Mesothelial cell of epicardium (in vitro differentiated cells): ENCODE measurements at regions not wholly inside any gene's neighbourhood (a gene's known extent, or its start where the extent isn't known, plus 50 kb on each side); places are given as distances from the start of the nearest gene placed in this dataset.

ENCODE experiments used
- DNase-seq, 2 experiments: peaks; one replicate each; pipeline ENCODE4 v3.0.0; 2021; ENCODE audit warnings: low spot score in 2 of 2; ENCODE audit not compliant: unreplicated experiment in 2 of 2
- H3K27ac Mint-ChIP-seq: 2 replicates; pipeline ENCODE4 v1.8.0; 2021; ENCODE audit warnings: mixed read lengths
- H3K27me3 Mint-ChIP-seq: 2 replicates; pipeline ENCODE4 v1.8.0; 2021; ENCODE audit warnings: low read depth, mixed read lengths
- H3K36me3 Mint-ChIP-seq: 2 replicates; pipeline ENCODE4 v1.8.0; 2021; ENCODE audit warnings: mixed read lengths
- H3K4me1 Mint-ChIP-seq: 2 replicates; pipeline ENCODE4 v1.8.0; 2021; ENCODE audit warnings: mixed read lengths
- H3K4me3 Mint-ChIP-seq: 2 replicates; pipeline ENCODE4 v1.8.0; 2021; ENCODE audit warnings: mild to moderate bottlenecking, moderate library complexity, mixed read lengths
- H3K9me3 Mint-ChIP-seq: 2 replicates; pipeline ENCODE4 v1.8.0; 2021; ENCODE audit warnings: mixed read lengths
- TF ChIP-seq, protein P1 (sequence below): fragments of 200-600 bp; sonication (generic); IDR thresholded peaks from one replicate; pipeline ENCODE4 v1.5.0; 2021; ENCODE audit warnings: antibody characterized with exemption; ENCODE audit not compliant: unreplicated experiment

- DNase-seq, result no peak
- H3K27me3 Mint-ChIP-seq, result peaks cover 8% of the 10 kb centered on the region
- no peak overlapping the region for H3K4me3 Mint-ChIP-seq
- H3K9me3 Mint-ChIP-seq, result peaks cover 36% of the 10 kb centered on the region
- peaks cover 15% of the 10 kb centered on the region for H3K4me1 Mint-ChIP-seq
- no peaks in the 10 kb centered on the region for H3K36me3 Mint-ChIP-seq
- no peak overlapping the region for H3K27ac Mint-ChIP-seq
- TF ChIP-seq, protein P1, sequence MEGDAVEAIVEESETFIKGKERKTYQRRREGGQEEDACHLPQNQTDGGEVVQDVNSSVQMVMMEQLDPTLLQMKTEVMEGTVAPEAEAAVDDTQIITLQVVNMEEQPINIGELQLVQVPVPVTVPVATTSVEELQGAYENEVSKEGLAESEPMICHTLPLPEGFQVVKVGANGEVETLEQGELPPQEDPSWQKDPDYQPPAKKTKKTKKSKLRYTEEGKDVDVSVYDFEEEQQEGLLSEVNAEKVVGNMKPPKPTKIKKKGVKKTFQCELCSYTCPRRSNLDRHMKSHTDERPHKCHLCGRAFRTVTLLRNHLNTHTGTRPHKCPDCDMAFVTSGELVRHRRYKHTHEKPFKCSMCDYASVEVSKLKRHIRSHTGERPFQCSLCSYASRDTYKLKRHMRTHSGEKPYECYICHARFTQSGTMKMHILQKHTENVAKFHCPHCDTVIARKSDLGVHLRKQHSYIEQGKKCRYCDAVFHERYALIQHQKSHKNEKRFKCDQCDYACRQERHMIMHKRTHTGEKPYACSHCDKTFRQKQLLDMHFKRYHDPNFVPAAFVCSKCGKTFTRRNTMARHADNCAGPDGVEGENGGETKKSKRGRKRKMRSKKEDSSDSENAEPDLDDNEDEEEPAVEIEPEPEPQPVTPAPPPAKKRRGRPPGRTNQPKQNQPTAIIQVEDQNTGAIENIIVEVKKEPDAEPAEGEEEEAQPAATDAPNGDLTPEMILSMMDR, result no peak
Measured at GRCh38 chr1:60329651-60330050, 256.1 kb upstream of the C1orf87 start.

DNA sequence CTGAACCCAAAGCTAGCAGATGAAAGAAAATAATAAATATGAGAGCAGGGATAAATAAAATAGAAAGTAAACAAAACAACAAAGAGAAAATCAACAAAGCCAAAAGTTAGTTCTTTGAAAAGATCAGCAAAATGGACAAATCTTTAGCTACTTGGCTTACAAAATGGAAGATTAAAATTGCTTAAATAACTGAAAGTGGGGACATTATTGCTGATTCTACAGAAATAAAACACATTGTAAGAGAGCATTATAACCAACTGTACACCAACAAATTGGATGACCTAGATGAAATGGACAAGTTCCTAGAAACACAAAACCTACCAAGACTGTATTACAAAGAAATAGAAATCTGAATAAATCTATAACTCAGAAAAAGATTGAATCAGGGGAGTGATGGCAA is 238.3 kb upstream of the C1orf87 start:
- Mint-ChIP-seq H3K36me3 (peaks cover 4% of the 10 kb centered on the region), H3K9me3 (peaks cover 15% of the 10 kb centered on the region), H3K27ac (no peak overlapping the region), H3K27me3 (peaks cover 47% of the 10 kb centered on the region), H3K4me1 (no peaks in the 10 kb centered on the region), H3K4me3 (no peak overlapping the region)
- no peak for DNase-seq
- TF ChIP-seq, protein P1, result no peak

DNA sequence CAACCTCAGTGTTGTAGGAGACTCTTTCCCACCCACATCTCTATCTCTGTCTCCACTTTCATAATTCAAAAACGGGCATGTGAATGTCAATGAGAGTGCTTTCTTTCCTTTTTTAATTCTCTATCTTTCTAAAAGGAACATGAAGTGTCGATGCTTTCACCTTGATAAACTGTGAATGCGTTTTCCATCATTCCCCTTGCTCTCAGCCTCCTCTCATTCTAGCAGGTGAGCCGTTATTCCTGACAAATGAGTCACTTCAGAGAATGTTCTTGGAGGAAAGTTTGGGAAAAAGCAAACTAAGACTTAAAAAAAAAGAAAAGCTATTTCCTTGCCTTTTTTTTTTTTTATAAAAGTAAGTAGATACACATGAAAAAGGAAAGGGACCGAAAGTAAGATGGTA is 226.0 kb upstream of the C1orf87 start:
- Mint-ChIP-seq H3K27ac (no peak overlapping the region), H3K36me3 (no peaks in the 10 kb centered on the region), H3K27me3 (peaks cover 31% of the 10 kb centered on the region), H3K9me3 (peaks cover 22% of the 10 kb centered on the region), H3K4me1 (no peaks in the 10 kb centered on the region), H3K4me3 (no peak overlapping the region)
- TF ChIP-seq, protein P1, result no peak
- DNase-seq, result no peak

GRCh38 chr1:60298290-60298689 is 224.7 kb upstream of the C1orf87 start:
- no peak for DNase-seq
- TF ChIP-seq, protein P1, result no peak
- H3K27ac Mint-ChIP-seq, result no peak overlapping the region
- no peak overlapping the region for H3K4me3 Mint-ChIP-seq
- H3K27me3 Mint-ChIP-seq, result peaks cover 26% of the 10 kb centered on the region
- no peaks in the 10 kb centered on the region for H3K4me1 Mint-ChIP-seq
- H3K9me3 Mint-ChIP-seq, result peaks cover 20% of the 10 kb centered on the region
- H3K36me3 Mint-ChIP-seq, result no peaks in the 10 kb centered on the region

DNA sequence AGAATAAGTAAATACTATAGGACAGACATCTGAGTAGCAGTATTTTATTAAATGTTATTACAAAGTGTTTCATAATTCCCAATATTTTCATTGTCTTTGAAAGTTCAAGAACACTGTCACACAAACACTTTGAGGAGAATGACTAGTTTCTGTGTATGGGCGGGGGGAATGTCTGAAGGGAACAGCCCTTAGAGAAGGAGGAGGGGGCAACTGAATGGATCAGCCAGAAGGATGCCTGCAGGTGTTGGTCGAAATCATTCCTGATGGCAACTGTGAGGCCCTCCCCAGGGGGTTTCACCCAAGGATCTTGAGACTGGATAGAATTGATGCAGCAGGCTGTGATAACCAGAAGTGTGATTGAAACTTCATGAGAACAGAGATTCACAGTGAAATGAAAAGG is 223.2 kb upstream of the C1orf87 start:
- no peak overlapping the region for H3K4me3 Mint-ChIP-seq
- H3K27ac Mint-ChIP-seq, result no peak overlapping the region
- H3K9me3 Mint-ChIP-seq, result peaks cover 8% of the 10 kb centered on the region
- no peak for DNase-seq
- no peaks in the 10 kb centered on the region for H3K4me1 Mint-ChIP-seq
- H3K36me3 Mint-ChIP-seq, result no peaks in the 10 kb centered on the region
- peaks cover 38% of the 10 kb centered on the region for H3K27me3 Mint-ChIP-seq
- TF ChIP-seq, protein P1, result no peak

DNA sequence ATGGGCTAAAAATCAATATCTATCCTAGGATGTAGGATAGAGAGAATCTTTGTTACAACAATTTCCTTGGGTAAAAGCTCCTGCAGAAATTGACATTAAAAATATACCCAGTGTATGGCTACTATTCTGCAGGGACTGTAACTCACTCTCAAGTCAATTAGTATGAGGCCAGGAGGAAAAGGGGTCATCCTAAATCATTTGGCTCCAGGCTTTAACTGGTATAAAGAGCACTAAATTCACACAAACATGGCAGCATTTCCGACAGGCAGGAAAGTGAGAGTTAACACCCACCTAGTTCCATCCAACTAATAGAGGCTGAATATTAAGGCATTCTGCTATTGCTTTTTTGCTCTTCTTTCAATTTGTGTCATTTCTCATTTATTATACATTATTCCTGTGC is 218.6 kb upstream of the C1orf87 start:
- Mint-ChIP-seq H3K36me3 (no peaks in the 10 kb centered on the region), H3K4me1 (no peaks in the 10 kb centered on the region), H3K27me3 (peaks cover 27% of the 10 kb centered on the region), H3K27ac (no peak overlapping the region), H3K4me3 (no peak overlapping the region), H3K9me3 (peaks cover 4% of the 10 kb centered on the region)
- no peak for DNase-seq
- TF ChIP-seq, protein P1, result no peak
